ENCODE measurements at regions not wholly inside any gene's neighbourhood (a gene's known extent, or its start where the extent isn't known, plus 50 kb on each side); places are given as distances from the start of the nearest gene placed in this dataset.

DNA sequence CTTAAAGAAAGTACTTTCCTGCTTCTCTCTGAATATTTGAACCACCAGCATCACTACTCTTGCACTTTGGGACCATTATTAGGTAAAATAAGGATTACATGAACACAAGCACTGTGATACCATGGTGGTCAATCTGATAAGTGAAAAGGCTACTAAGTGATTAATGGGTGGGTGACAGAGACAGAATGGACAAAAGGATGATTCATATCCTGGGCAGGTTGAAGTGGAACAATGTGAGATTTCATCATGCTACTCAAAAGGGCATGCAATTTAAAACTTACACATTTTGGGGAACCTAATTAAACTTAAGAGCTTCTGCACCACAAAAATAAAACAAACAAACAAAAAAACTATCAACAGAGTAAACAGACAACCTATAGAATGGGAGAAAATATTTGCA, 172.0 kb upstream of the CD96 start:
- TF ChIP-seq NFRKB (IDR thresholded peaks at IDR 0.05) (no peak), SUZ12 (IDR thresholded peaks at IDR 0.05) (no peak), TARDBP (IDR thresholded peaks at IDR 0.05) (no peak), HDGF (IDR thresholded peaks at IDR 0.05; ENCODE audit: borderline replicate concordance) (no peak)
- ChIA-PET POLR2A (no interaction called here), CTCF (no interaction called here)
- DNase-seq (ENCODE audit: extremely low spot score), result no peak

DNA sequence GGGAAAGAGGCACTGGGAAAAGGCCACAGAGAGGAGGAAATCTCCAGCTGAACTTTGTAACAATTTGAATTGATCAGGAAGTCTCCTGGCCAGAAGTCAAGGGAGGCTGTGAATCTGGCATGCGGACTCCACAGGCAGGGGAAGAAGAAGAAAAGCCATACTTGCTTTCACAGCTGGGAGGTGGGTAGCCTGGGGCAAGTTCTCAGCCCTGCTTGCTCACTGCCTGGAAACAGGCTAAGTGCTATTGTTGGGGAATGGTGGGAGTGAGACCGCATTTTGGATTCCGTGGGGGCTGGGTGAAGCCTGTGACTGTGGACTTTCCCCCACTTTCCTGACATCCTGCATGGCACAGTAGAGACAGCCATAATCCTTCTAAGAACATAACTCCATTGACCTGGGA, 168.8 kb upstream of the CD96 start:
- ChIA-PET POLR2A (no interaction called here), CTCF (no interaction called here)
- no peak for DNase-seq (ENCODE audit: extremely low spot score)
- no peak for TF ChIP-seq SP1 (IDR thresholded peaks at IDR 0.05)
- TF ChIP-seq ARNT (IDR thresholded peaks at IDR 0.05), result no peak
- TF ChIP-seq HDGF (IDR thresholded peaks at IDR 0.05; ENCODE audit: borderline replicate concordance), result no peak
- no peak for TF ChIP-seq ZNF384 (IDR thresholded peaks at IDR 0.05)
- no peak for TF ChIP-seq FOXA1 (IDR thresholded peaks at IDR 0.05)

- ChIA-PET POLR2A (no interaction called here), CTCF (no interaction called here)
- DNase-seq (ENCODE audit: extremely low spot score), result no peak
- no peak for TF ChIP-seq SP1 (IDR thresholded peaks at IDR 0.05)
- no peak for TF ChIP-seq BHLHE40 (IDR thresholded peaks at IDR 0.05; ENCODE audit: borderline replicate concordance)
- TF ChIP-seq, protein P1, sequence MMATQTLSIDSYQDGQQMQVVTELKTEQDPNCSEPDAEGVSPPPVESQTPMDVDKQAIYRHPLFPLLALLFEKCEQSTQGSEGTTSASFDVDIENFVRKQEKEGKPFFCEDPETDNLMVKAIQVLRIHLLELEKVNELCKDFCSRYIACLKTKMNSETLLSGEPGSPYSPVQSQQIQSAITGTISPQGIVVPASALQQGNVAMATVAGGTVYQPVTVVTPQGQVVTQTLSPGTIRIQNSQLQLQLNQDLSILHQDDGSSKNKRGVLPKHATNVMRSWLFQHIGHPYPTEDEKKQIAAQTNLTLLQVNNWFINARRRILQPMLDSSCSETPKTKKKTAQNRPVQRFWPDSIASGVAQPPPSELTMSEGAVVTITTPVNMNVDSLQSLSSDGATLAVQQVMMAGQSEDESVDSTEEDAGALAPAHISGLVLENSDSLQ (IDR thresholded peaks at IDR 0.05), result no peak
- no peak for TF ChIP-seq FOXK2 (IDR thresholded peaks at IDR 0.05)
- no peak for TF ChIP-seq ARNT (IDR thresholded peaks at IDR 0.05)
Measured at GRCh38 chr3:111373861-111374260, 168.1 kb upstream of the CD96 start.

GRCh38 chr3:111385971-111386495, 156.0 kb upstream of the CD96 start:
- ChIA-PET CTCF (no interaction called here), POLR2A (no interaction called here)
- no peak for DNase-seq (ENCODE audit: extremely low spot score)
- TF ChIP-seq ZNF384 (IDR thresholded peaks at IDR 0.05) (no peak), ELF4 (IDR thresholded peaks at IDR 0.05) (no peak), NFRKB (IDR thresholded peaks at IDR 0.05) (no peak), SP1 (IDR thresholded peaks at IDR 0.05) (no peak), ARNT (IDR thresholded peaks at IDR 0.05) (no peak), FOXA1 (IDR thresholded peaks at IDR 0.05) (no peak), TARDBP (IDR thresholded peaks at IDR 0.05) (no peak), L3MBTL2 (conservative IDR thresholded peaks at IDR 0.05) (no peak)
- TF ChIP-seq, protein P1 (IDR thresholded peaks at IDR 0.05), result no peak

- DNase-seq (ENCODE audit: extremely low spot score), result no peak
- ChIA-PET POLR2A (no interaction called here), CTCF (no interaction called here)
- no peak for TF ChIP-seq CTBP1 (IDR thresholded peaks at IDR 0.05; ENCODE audit: borderline replicate concordance)
- no peak for TF ChIP-seq FOXK2 (IDR thresholded peaks at IDR 0.05)
- no peak for TF ChIP-seq L3MBTL2 (conservative IDR thresholded peaks at IDR 0.05)
Measured at GRCh38 chr3:111392894-111393398, 149.1 kb upstream of the CD96 start.

DNA sequence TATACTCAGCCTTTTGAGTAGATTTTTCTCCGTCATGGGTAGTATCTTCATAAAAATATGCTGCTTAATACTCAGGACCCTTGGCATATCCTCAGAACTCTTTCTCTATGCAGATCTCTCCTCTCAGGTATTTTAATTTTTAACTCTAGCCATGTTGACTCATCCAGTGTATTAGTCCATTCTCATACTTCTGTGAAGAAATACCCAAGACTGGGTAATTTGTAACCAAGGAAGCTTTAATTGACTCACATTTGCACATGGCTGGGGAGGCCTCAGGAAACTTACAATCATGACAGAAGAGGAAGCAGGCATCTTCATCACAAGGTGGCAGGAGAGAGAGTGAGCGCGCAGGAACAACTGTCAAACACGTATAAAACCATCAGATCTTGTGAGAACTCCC, 129.3 kb upstream of the CD96 start:
- no peak for DNase-seq (ENCODE audit: extremely low spot score)
- POLR2A ChIA-PET, result no interaction called here
- TF ChIP-seq SP1 (IDR thresholded peaks at IDR 0.05) (no peak), HDGF (IDR thresholded peaks at IDR 0.05; ENCODE audit: borderline replicate concordance) (no peak), CTBP1 (IDR thresholded peaks at IDR 0.05; ENCODE audit: borderline replicate concordance) (no peak), ARNT (IDR thresholded peaks at IDR 0.05) (no peak), FOXM1 (IDR thresholded peaks at IDR 0.05; ENCODE audit: borderline replicate concordance) (no peak), ZNF384 (IDR thresholded peaks at IDR 0.05) (no peak), FOXA1 (IDR thresholded peaks at IDR 0.05) (no peak), BHLHE40 (IDR thresholded peaks at IDR 0.05; ENCODE audit: borderline replicate concordance) (no peak), LEF1 (IDR thresholded peaks at IDR 0.05; ENCODE audit: borderline replicate concordance) (no peak), TARDBP (IDR thresholded peaks at IDR 0.05) (no peak), NFRKB (IDR thresholded peaks at IDR 0.05) (no peak), L3MBTL2 (conservative IDR thresholded peaks at IDR 0.05) (no peak), FOXK2 (IDR thresholded peaks at IDR 0.05) (no peak), SUZ12 (IDR thresholded peaks at IDR 0.05) (no peak), ELF4 (IDR thresholded peaks at IDR 0.05) (no peak)
- TF ChIP-seq, protein P1 (IDR thresholded peaks at IDR 0.05), result no peak
- CTCF ChIA-PET, result no interaction called here

GRCh38 chr3:111414531-111414930, 127.5 kb upstream of the CD96 start:
- no peak for DNase-seq (ENCODE audit: extremely low spot score)
- TF ChIP-seq BHLHE40 (IDR thresholded peaks at IDR 0.05; ENCODE audit: borderline replicate concordance), result no peak
- TF ChIP-seq FOXA1 (IDR thresholded peaks at IDR 0.05), result no peak
- no peak for TF ChIP-seq SUZ12 (IDR thresholded peaks at IDR 0.05)
- no peak for TF ChIP-seq SP1 (IDR thresholded peaks at IDR 0.05)
- TF ChIP-seq ELF4 (IDR thresholded peaks at IDR 0.05), result no peak
- TF ChIP-seq FOXK2 (IDR thresholded peaks at IDR 0.05), result no peak
- TF ChIP-seq TARDBP (IDR thresholded peaks at IDR 0.05), result no peak
- TF ChIP-seq FOXM1 (IDR thresholded peaks at IDR 0.05; ENCODE audit: borderline replicate concordance), result no peak
- TF ChIP-seq ZNF384 (IDR thresholded peaks at IDR 0.05), result no peak
- TF ChIP-seq, protein P1 (IDR thresholded peaks at IDR 0.05), result no peak
- no peak for TF ChIP-seq L3MBTL2 (conservative IDR thresholded peaks at IDR 0.05)
- POLR2A ChIA-PET, result no interaction called here
- CTCF ChIA-PET, result no interaction called here

All from HEK293T (cell line).